PC-3 (cell line): ENCODE measurements at regions not wholly inside any gene's neighbourhood (a gene's known extent, or its start where the extent isn't known, plus 50 kb on each side); places are given as distances from the start of the nearest gene placed in this dataset.

Experiments used
- ATAC-seq: fragments of 200-7000 bp; cut with Tn5 transposase; 2 replicates; pipeline ENCODE4 v1.9.1; 2020; ENCODE audit warnings: mild to moderate bottlenecking, moderate library complexity
- BruUV-seq: library from RNA; stranded (reverse); fragments of 400-500 nt; replicated peaks from 2 replicates; lab custom pipeline; 2021; lab: Mats Ljungman, UMichigan
- CTCF ChIA-PET: fragments of 300-600 bp; sonication (Branson Sonifier 250); formaldehyde crosslinking; loops from one replicate; lab custom pipeline; 2022; ENCODE audit warnings: antibody characterized with exemption; lab: Charles Lee
- POLR2A ChIA-PET: fragments of 300-600 bp; sonication (Branson Sonifier 250); formaldehyde crosslinking; loops from one replicate; lab custom pipeline; 2022; ENCODE audit warnings: antibody characterized with exemption; ENCODE audit not compliant: unreplicated experiment; lab: Charles Lee
- DNase-seq: peaks from one replicate; pipeline ENCODE4 v3.0.0-alpha.2; 2015
- H2AFZ ChIP-seq: fragments of 300-600 bp; sonication (generic); 2 replicates; pipeline ENCODE4 v1.6.0; 2016; ENCODE audit warnings: antibody characterized with exemption, low read length
- H3F3A ChIP-seq: fragments of 300-600 bp; sonication (generic); one replicate; pipeline ENCODE4 v1.6.0; 2017; ENCODE audit warnings: antibody characterized with exemption, low read length, control low read depth, mild to moderate bottlenecking; ENCODE audit not compliant: unreplicated experiment
- H3K27ac ChIP-seq: fragments of 300-600 bp; sonication (generic); 2 replicates; pipeline ENCODE4 v1.5.1; 2016; ENCODE audit warnings: mild to moderate bottlenecking, low read length
- H3K27me3 ChIP-seq: fragments of 300-600 bp; sonication (generic); 2 replicates; pipeline ENCODE4 v1.6.1; 2016; ENCODE audit warnings: low read length, mixed read lengths
- H3K36me3 ChIP-seq: fragments of 300-600 bp; sonication (generic); 2 replicates; pipeline ENCODE4 v1.6.1; 2016; ENCODE audit warnings: low read depth, mixed run types, low read length, mixed read lengths
- H3K4me1 ChIP-seq: fragments of 300-600 bp; sonication (generic); 2 replicates; pipeline ENCODE4 v1.5.1; 2016; ENCODE audit warnings: low read length; ENCODE audit not compliant: insufficient read depth
- H3K4me2 ChIP-seq: fragments of 300-600 bp; sonication (generic); 2 replicates; pipeline ENCODE4 v1.6.0; 2016; ENCODE audit warnings: low read length
- H3K4me3 ChIP-seq: fragments of 300-600 bp; sonication (generic); 2 replicates; pipeline ENCODE4 v1.5.1; 2016; ENCODE audit warnings: mild to moderate bottlenecking, low read length, mixed read lengths
- H3K79me2 ChIP-seq: fragments of 300-600 bp; sonication (generic); 2 replicates; pipeline ENCODE4 v1.6.1; 2017; ENCODE audit warnings: low read length, mixed read lengths
- H3K9ac ChIP-seq: fragments of 300-600 bp; sonication (generic); 2 replicates; pipeline ENCODE4 v1.6.0; 2016; ENCODE audit warnings: mild to moderate bottlenecking, low read length
- H3K9me2 ChIP-seq: fragments of 300-600 bp; sonication (generic); replicated peaks from 2 replicates; pipeline ENCODE4 v1.6.1; 2016; ENCODE audit warnings: mixed run types, low read length, mixed read lengths
- H3K9me3 ChIP-seq: fragments of 300-600 bp; sonication (generic); 2 replicates; pipeline ENCODE4 v1.6.1; 2016; ENCODE audit warnings: low read length, mixed read lengths
- H4K20me1 ChIP-seq: fragments of 300-600 bp; sonication (generic); 2 replicates; pipeline ENCODE4 v1.6.1; 2016; ENCODE audit warnings: low read length, mixed read lengths
- CTCF ChIP-seq: fragments of 300-600 bp; sonication (generic); conservative IDR thresholded peaks from 2 replicates; pipeline ENCODE4 v1.5.1; 2017; ENCODE audit warnings: antibody characterized with exemption, low read depth, mild to moderate bottlenecking, low read length
- EZH2 ChIP-seq: fragments of 300-600 bp; sonication (generic); IDR thresholded peaks from one replicate; pipeline ENCODE4 v1.6.1; 2017; ENCODE audit warnings: antibody characterized with exemption, mild to moderate bottlenecking, low read length; ENCODE audit not compliant: unreplicated experiment
- EZH2phosphoT487 ChIP-seq: fragments of 300-600 bp; sonication (generic); IDR thresholded peaks from 2 replicates; pipeline ENCODE4 v1.6.1; 2018; ENCODE audit warnings: mild to moderate bottlenecking, antibody characterized with exemption, low read length, borderline replicate concordance
- intact Hi-C: fragments of 100-400 bp; cut with micrococcal nuclease; formaldehyde crosslinking; loops from 2 replicates; pipeline ENCODE4 v1.9.0; 2023

- Histone ChIP-seq H3K4me3 (no peak overlapping the region), H3K9ac (no peak overlapping the region), H3K27ac (no peak overlapping the region), H3K4me1 (peaks cover 8% of the 10 kb centered on the region; the same call in 1 of the 2 replicates), H3K36me3 (no peaks in the 10 kb centered on the region), H2AFZ (no peak overlapping the region), H3K9me3 (no peaks in the 10 kb centered on the region), H3K9me2 (no peaks in the 10 kb centered on the region), H3K4me2 (no peak overlapping the region), H3K79me2 (no peaks in the 10 kb centered on the region), H3F3A (no peaks in the 10 kb centered on the region), H4K20me1 (no peaks in the 10 kb centered on the region), H3K27me3 (peaks cover 13% of the 10 kb centered on the region; the same call in 1 of the 2 replicates)
- ATAC-seq: no peak
- POLR2A ChIA-PET: no interaction called here
- no peak for TF ChIP-seq EZH2phosphoT487
- TF ChIP-seq CTCF: no peak
- no peak for TF ChIP-seq EZH2
- CTCF ChIA-PET: no interaction called here
- DNase-seq: no peak
- intact Hi-C loops: loop anchor here (2.0 to 5.0 kb wide), 3 partner anchors 86 to 464 kb away; no protein-coding TSS in a partner anchor
- no TSS peak for BruUV-seq
Measured at GRCh38 chr7:35536396-35536826, 158.5 kb downstream of the HERPUD2 start.

GRCh38 chr7:35533902-35534301 is 161.0 kb downstream of the HERPUD2 start:
- H3K4me2 ChIP-seq: no peak overlapping the region
- TF ChIP-seq EZH2phosphoT487 (no peak), CTCF (no peak), EZH2 (no peak)
- no peak overlapping the region for H3K4me3 ChIP-seq
- peaks cover 8% of the 10 kb centered on the region; the same call in 1 of the 2 replicates for H3K4me1 ChIP-seq
- no peak overlapping the region for H3K9ac ChIP-seq
- no peaks in the 10 kb centered on the region for H3F3A ChIP-seq
- H2AFZ ChIP-seq: no peak overlapping the region
- no peak for DNase-seq
- ATAC-seq: no peak
- no peaks in the 10 kb centered on the region for H4K20me1 ChIP-seq
- H3K9me2 ChIP-seq: no peaks in the 10 kb centered on the region
- H3K36me3 ChIP-seq: no peaks in the 10 kb centered on the region
- peaks cover 6% of the 10 kb centered on the region; the same call in 1 of the 2 replicates for H3K27me3 ChIP-seq
- POLR2A ChIA-PET: no interaction called here
- no TSS peak for BruUV-seq
- intact Hi-C loops: no loop called here
- no peak overlapping the region for H3K27ac ChIP-seq
- H3K79me2 ChIP-seq: no peaks in the 10 kb centered on the region
- CTCF ChIA-PET: no interaction called here
- H3K9me3 ChIP-seq: no peaks in the 10 kb centered on the region

- Histone ChIP-seq H2AFZ (no peak overlapping the region), H4K20me1 (no peaks in the 10 kb centered on the region), H3K9me2 (no peaks in the 10 kb centered on the region), H3K79me2 (no peaks in the 10 kb centered on the region), H3K9ac (no peak overlapping the region), H3K27me3 (0 out of 2 replicates have a peak, but pooled peaks cover 2% of the 10 kb centered on the region), H3K36me3 (no peaks in the 10 kb centered on the region), H3F3A (no peaks in the 10 kb centered on the region), H3K27ac (no peak overlapping the region), H3K4me3 (no peak overlapping the region), H3K9me3 (no peaks in the 10 kb centered on the region), H3K4me1 (peaks cover 8% of the 10 kb centered on the region; the same call in 1 of the 2 replicates), H3K4me2 (no peak overlapping the region)
- no peak for ATAC-seq
- ChIA-PET CTCF (no interaction called here), POLR2A (no interaction called here)
- intact Hi-C loops: no loop called here
- TF ChIP-seq EZH2 (no peak), EZH2phosphoT487 (no peak), CTCF (no peak)
- no TSS peak for BruUV-seq
- DNase-seq: no peak
Measured at GRCh38 chr7:35530124-35531109, 164.5 kb downstream of the HERPUD2 start.
